ENCODE measurements at regions not wholly inside any gene's neighbourhood (a gene's known extent, or its start where the extent isn't known, plus 50 kb on each side); places are given as distances from the start of the nearest gene placed in this dataset.

GRCh38 chr14:83827383-83827782 is 1702.6 kb upstream of the FLRT2 start:
- no peak overlapping the region for H3K4me3 ChIP-seq
- H3K36me3 ChIP-seq, result no peaks in the 10 kb centered on the region
- no peaks in the 10 kb centered on the region for H3K9me3 ChIP-seq
- no peaks in the 10 kb centered on the region for H3K27me3 ChIP-seq
- H3K4me1 ChIP-seq, result no peaks in the 10 kb centered on the region
- no peak for TF ChIP-seq CTCF (IDR thresholded peaks at IDR 0.05)
- intact Hi-C loops (cut with DNase I), result no loop called here
- DNase-seq (no peak), ATAC-seq (peak; percentile 35)
- no peak overlapping the region for H3K27ac ChIP-seq

- intact Hi-C loops (cut with DNase I), result no loop called here
- no peaks in the 10 kb centered on the region for H3K27me3 ChIP-seq
- H3K9me3 ChIP-seq, result no peaks in the 10 kb centered on the region
- no peak overlapping the region for H3K4me3 ChIP-seq
- H3K4me1 ChIP-seq, result no peaks in the 10 kb centered on the region
- DNase-seq (no peak), ATAC-seq (no peak)
- no peaks in the 10 kb centered on the region for H3K36me3 ChIP-seq
- H3K27ac ChIP-seq, result no peak overlapping the region
- no peak for TF ChIP-seq CTCF (IDR thresholded peaks at IDR 0.05)
Measured at GRCh38 chr14:83828406-83828805, 1701.5 kb upstream of the FLRT2 start.

GRCh38 chr14:83830316-83830715 is 1699.6 kb upstream of the FLRT2 start:
- no peaks in the 10 kb centered on the region for H3K9me3 ChIP-seq
- TF ChIP-seq CTCF (IDR thresholded peaks at IDR 0.05), result no peak
- intact Hi-C loops (cut with DNase I), result no loop called here
- DNase-seq (no peak), ATAC-seq (no peak)
- no peaks in the 10 kb centered on the region for H3K36me3 ChIP-seq
- H3K27me3 ChIP-seq, result no peaks in the 10 kb centered on the region
- H3K4me3 ChIP-seq, result no peak overlapping the region
- no peak overlapping the region for H3K27ac ChIP-seq
- no peaks in the 10 kb centered on the region for H3K4me1 ChIP-seq

- no peaks in the 10 kb centered on the region for H3K4me1 ChIP-seq
- no peak for TF ChIP-seq CTCF (IDR thresholded peaks at IDR 0.05)
- DNase-seq, result no peak
- H3K36me3 ChIP-seq, result no peaks in the 10 kb centered on the region
- H3K27me3 ChIP-seq, result no peaks in the 10 kb centered on the region
- H3K9me3 ChIP-seq, result no peaks in the 10 kb centered on the region
- H3K27ac ChIP-seq, result no peak overlapping the region
- H3K4me3 ChIP-seq, result no peak overlapping the region
- intact Hi-C loops (cut with DNase I), result no loop called here
- no peak for ATAC-seq
Measured at GRCh38 chr14:83838226-83838625, 1691.7 kb upstream of the FLRT2 start.

GRCh38 chr14:83842547-83842946 is 1687.4 kb upstream of the FLRT2 start:
- Histone ChIP-seq H3K9me3 (no peaks in the 10 kb centered on the region), H3K27me3 (no peaks in the 10 kb centered on the region), H3K27ac (no peak overlapping the region), H3K36me3 (no peaks in the 10 kb centered on the region), H3K4me3 (no peak overlapping the region), H3K4me1 (no peaks in the 10 kb centered on the region)
- DNase-seq (no peak), ATAC-seq (no peak)
- intact Hi-C loops (cut with DNase I), result no loop called here
- TF ChIP-seq CTCF (IDR thresholded peaks at IDR 0.05), result no peak

- TF ChIP-seq CTCF (IDR thresholded peaks at IDR 0.05), result no peak
- Histone ChIP-seq H3K4me3 (no peak overlapping the region), H3K4me1 (no peaks in the 10 kb centered on the region), H3K36me3 (no peaks in the 10 kb centered on the region), H3K9me3 (peaks cover 3% of the 10 kb centered on the region), H3K27ac (no peak overlapping the region), H3K27me3 (no peaks in the 10 kb centered on the region)
- ATAC-seq, result no peak
- intact Hi-C loops (cut with DNase I), result no loop called here
- DNase-seq, result no peak
Measured at GRCh38 chr14:83847102-83847501, 1682.8 kb upstream of the FLRT2 start.
